NOMO-1 (cell line): ENCODE measurements at regions not wholly inside any gene's neighbourhood (a gene's known extent, or its start where the extent isn't known, plus 50 kb on each side); places are given as distances from the start of the nearest gene placed in this dataset.

Experiments
- DNase-seq, 2 experiments: peaks; one replicate each; lab custom pipeline; 2025; ENCODE audit not compliant: unreplicated experiment in 2 of 2; lab: John Stamatoyannopoulos, UW

DNA sequence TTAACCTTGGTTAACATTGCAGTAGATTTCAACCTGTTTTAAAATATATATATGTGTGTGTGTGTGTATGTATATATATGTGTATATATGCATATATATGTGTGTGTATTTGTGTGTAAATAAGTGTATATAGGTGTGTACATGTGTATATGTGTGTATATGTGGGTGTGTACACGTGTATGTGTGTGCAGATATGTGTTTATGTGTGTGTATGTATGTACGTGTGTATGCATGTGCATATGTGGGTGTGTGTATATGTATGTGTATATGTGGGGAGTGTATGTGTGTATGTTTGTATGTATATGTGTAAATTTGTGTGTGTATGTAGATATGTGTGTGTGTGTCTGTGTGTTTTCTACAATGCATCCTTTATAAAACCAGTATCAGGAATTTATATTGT, 205.5 kb upstream of the FOXF1 start:
- no peak for DNase-seq

GRCh38 chr16:86305440-86305839, 204.9 kb upstream of the FOXF1 start:
- no peak for DNase-seq

- peak in 1 of 2 experiments; percentile 2 for DNase-seq
Observed at GRCh38 chr16:86306011-86306644, 204.2 kb upstream of the FOXF1 start.

GRCh38 chr16:86306811-86307513, 203.4 kb upstream of the FOXF1 start:
- DNase-seq, result peak in 1 of 2 experiments; percentile 5

DNA sequence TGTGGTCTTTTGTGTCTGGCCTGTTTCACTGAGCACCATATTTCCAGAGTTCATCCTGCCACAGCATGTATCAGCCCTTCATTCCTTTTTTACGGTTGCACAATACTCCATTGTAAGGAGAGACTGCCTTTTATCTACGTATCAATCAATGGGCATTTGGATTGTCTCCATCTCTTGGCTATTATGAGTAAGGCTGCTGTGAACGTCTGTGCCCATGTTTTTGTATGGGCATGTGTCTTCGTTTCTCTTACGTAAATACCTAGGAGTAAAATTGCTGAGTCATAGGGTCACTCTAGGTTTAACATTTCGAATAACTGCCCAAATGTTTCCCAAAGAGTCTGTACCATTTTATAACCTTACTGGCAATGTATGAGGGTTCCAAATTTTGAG, 202.8 kb upstream of the FOXF1 start:
- DNase-seq, result peak in 1 of 2 experiments; percentile 49

- DNase-seq, result no peak
Observed at GRCh38 chr16:86308514-86308913, 201.8 kb upstream of the FOXF1 start.

GRCh38 chr16:86313631-86314030, 196.7 kb upstream of the FOXF1 start:
- DNase-seq, result no peak

DNA sequence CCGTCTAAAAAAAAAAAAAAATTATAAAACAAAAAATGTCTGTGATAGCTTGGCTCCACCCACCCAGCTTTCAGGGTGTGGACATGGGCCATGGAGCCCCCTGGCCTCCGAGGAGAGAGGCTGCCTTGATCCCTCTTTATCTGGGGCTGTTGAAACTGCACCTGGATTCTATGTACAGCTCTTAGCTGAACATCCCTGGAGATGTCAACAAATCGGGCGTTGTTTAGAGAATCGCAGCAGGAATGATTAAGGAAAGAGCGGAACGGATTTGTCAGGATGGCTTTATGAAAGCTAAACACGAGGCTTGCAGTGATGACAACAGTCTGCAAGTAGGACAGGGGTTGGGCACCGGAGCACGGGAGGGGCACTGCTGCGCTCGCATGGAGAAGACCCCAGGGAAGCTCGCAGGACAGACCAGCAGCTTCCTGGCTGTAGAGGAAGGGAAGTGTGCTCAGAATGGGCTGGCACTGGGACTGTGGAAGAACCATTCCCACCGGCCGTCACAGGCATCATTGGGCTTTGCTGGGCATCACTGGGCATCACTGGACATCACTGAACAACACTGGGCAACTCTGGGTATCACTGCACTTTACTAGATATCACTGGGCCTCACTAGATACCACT, 195.8 kb upstream of the FOXF1 start:
- no peak for DNase-seq

- DNase-seq, result no peak
Observed at GRCh38 chr16:86316967-86317812, 193.1 kb upstream of the FOXF1 start.

GRCh38 chr16:86317813-86318650, 192.3 kb upstream of the FOXF1 start:
- DNase-seq, result peak in 1 of 2 experiments; percentile 34

DNA sequence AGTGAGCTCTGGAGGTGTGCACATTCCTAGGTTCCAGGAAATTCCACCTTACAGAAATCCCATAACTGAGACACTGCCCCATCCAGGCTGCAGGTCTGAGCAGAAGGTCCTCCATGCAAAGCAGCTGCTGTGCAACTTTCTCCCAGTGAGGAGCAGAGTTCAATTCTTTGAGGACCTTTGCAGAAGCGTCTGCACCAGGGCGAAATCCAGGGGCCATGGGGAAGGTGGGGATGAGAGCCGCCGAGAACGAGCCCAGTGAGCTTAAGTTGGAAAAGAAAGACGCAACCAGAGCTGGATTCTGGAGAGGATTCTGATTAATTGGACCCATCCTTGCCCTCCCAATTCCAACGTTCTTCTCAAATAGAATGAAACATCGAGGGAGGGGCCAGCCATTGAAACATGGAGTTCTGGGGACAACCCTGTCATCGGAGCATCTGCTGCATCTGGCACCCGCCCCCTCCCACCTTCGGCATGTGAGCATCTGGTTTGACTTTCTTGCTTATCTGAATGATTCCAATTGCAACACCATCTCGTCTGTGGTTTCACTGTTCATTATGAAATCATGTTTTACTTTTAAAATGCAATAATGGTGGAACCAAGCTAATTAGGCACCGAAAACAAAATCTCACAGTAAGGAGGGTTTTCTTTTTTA, 190.6 kb upstream of the FOXF1 start:
- DNase-seq, result peak; percentile 78 to 80

DNA sequence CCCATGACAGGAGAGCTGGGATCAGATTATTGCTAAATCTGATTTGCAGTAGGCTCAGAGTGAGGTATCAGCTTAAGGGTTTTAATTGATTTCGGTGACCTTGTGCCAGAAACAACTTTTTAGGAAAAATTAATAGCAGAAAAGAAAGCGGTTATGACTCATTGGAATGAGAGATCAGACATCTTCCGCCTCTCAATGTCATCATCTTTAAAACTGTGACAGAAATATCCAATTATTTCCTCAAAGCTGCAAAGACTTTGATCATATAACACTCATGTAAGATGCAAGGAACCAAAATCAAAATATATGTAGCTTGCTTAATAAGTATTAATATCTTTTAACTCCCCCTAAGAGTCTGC, 190.1 kb upstream of the FOXF1 start:
- peak; percentile 34 to 79 for DNase-seq

- no peak for DNase-seq
Observed at GRCh38 chr16:86321491-86321890, 188.8 kb upstream of the FOXF1 start.

DNA sequence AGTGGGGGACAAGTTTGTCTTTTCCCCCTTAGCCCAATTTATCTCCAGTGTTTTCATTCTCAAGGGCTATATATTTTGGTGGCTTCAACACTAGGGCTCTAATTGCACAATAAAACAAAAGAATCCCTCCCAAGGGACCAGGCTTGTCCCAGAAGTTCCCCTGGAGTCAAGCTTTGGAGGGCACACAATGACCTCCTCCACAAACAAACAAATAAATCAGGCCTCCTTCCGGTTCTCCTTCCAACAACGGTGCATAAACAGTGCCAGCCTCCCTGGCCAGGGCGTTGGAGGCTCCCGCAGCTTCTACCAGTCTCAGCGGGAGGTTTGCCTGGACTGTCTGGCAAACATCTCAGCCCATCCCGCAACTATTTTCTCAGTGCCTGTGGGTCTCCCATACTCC, 188.0 kb upstream of the FOXF1 start:
- no peak for DNase-seq

- no peak for DNase-seq
Observed at GRCh38 chr16:86322806-86323205, 187.5 kb upstream of the FOXF1 start.

- DNase-seq, result no peak
Observed at GRCh38 chr16:86324320-86324719, 186.0 kb upstream of the FOXF1 start.

GRCh38 chr16:86325360-86325759, 185.0 kb upstream of the FOXF1 start:
- no peak for DNase-seq

DNA sequence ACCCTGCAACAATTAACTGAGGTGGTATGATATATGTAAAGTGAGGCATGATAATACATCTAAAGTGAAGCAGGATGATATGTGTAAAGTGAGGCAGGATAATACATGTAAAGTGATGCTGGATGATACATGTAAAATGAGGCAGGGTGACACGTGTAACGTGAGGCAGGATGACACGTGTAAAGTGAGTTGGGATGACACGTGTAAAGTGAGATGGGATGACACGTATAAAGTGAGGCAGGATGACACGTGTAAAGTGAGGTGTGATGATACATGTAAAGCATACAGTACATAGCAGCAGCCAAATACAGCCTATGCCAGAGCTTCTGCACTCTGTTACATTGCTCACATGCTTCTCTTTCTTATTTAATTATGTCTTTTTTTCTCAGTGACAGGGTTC, 184.4 kb upstream of the FOXF1 start:
- DNase-seq, result no peak

GRCh38 chr16:86327321-86327720, 183.0 kb upstream of the FOXF1 start:
- no peak for DNase-seq

GRCh38 chr16:86330906-86331305, 179.4 kb upstream of the FOXF1 start:
- DNase-seq, result no peak
